Activated CD8-positive, alpha-beta T cell treated with anti-CD3 and anti-CD28 coated beads for 36 hours (primary cell): ENCODE measurements at regions not wholly inside any gene's neighbourhood (a gene's known extent, or its start where the extent isn't known, plus 50 kb on each side); places are given as distances from the start of the nearest gene placed in this dataset.

Experiments
- ATAC-seq: fragments of 200-7000 bp; cut with Tn5 transposase; one replicate; pipeline ENCODE4 v1.10.0; 2021; ENCODE audit warnings: mild to moderate bottlenecking, moderate library complexity
- CTCF ChIA-PET: fragments of 350-600 bp; sonication (Branson Sonifier 250); formaldehyde crosslinking; loops from one replicate; lab custom pipeline; 2021; ENCODE audit warnings: antibody characterized with exemption; lab: Charles Lee
- POLR2A ChIA-PET: fragments of 350-600 bp; sonication (Branson Sonifier 250); formaldehyde crosslinking; loops from one replicate; lab custom pipeline; 2021; ENCODE audit warnings: antibody characterized with exemption; lab: Charles Lee
- DNase-seq: peaks from one replicate; pipeline ENCODE4 v3.0.0-alpha.2; 2020
- H3K27ac Mint-ChIP-seq: one replicate; pipeline ENCODE4 v1.8.0; 2021; ENCODE audit warnings: mild to moderate bottlenecking, mixed read lengths
- H3K27me3 Mint-ChIP-seq: one replicate; pipeline ENCODE4 v1.8.0; 2021; ENCODE audit warnings: mixed read lengths
- H3K36me3 Mint-ChIP-seq: one replicate; pipeline ENCODE4 v1.8.0; 2021; ENCODE audit warnings: low read depth, mixed read lengths
- H3K4me1 Mint-ChIP-seq: one replicate; pipeline ENCODE4 v1.8.0; 2021; ENCODE audit warnings: low read depth, mixed read lengths
- H3K4me3 Mint-ChIP-seq: one replicate; pipeline ENCODE4 v1.8.0; 2021; ENCODE audit warnings: mild to moderate bottlenecking, moderate library complexity, mixed read lengths
- H3K9me3 Mint-ChIP-seq: one replicate; pipeline ENCODE4 v1.8.0; 2021; ENCODE audit warnings: mixed read lengths
- CTCF ChIP-seq: fragments of 200-600 bp; IDR thresholded peaks from one replicate; pipeline ENCODE4 v1.8.0; 2022; ENCODE audit warnings: antibody characterized with exemption, mild to moderate bottlenecking
- intact Hi-C: fragments of 100-400 bp; cut with micrococcal nuclease; formaldehyde crosslinking; loops from one replicate; pipeline ENCODE4 v1.10.0; 2022

- TF ChIP-seq CTCF: no peak
- POLR2A ChIA-PET: interaction anchor here (0.7 kb wide), 1 partner anchor 89 kb away, joined by 3 read pairs; no protein-coding TSS in a partner anchor
- H3K4me3 Mint-ChIP-seq: no peak overlapping the region
- intact Hi-C loops: no loop called here
- no peak overlapping the region for H3K27ac Mint-ChIP-seq
- H3K27me3 Mint-ChIP-seq: peaks cover 3% of the 10 kb centered on the region
- H3K4me1 Mint-ChIP-seq: no peaks in the 10 kb centered on the region
- CTCF ChIA-PET: no interaction called here
- ATAC-seq (no peak), DNase-seq (no peak)
- no peaks in the 10 kb centered on the region for H3K9me3 Mint-ChIP-seq
- H3K36me3 Mint-ChIP-seq: no peaks in the 10 kb centered on the region
Measured at GRCh38 chr22:47564158-47564450, 801.7 kb downstream of the TBC1D22A start.

- no peak overlapping the region for H3K27ac Mint-ChIP-seq
- intact Hi-C loops: no loop called here
- no peak for ATAC-seq
- H3K4me1 Mint-ChIP-seq: no peaks in the 10 kb centered on the region
- DNase-seq: no peak
- H3K27me3 Mint-ChIP-seq: peaks cover 5% of the 10 kb centered on the region
- POLR2A ChIA-PET: interaction anchor here (1.0 kb wide), 1 partner anchor 69 kb away, joined by 3 read pairs; no protein-coding TSS in a partner anchor
- CTCF ChIA-PET: no interaction called here
- no peaks in the 10 kb centered on the region for H3K9me3 Mint-ChIP-seq
- no peak for TF ChIP-seq CTCF
- no peaks in the 10 kb centered on the region for H3K36me3 Mint-ChIP-seq
- no peak overlapping the region for H3K4me3 Mint-ChIP-seq
Measured at GRCh38 chr22:47563406-47564157, 801.1 kb downstream of the TBC1D22A start.

GRCh38 chr22:47561766-47562165 lies 799.3 kb downstream of the TBC1D22A start:
- no peak for ATAC-seq
- DNase-seq: no peak
- Mint-ChIP-seq H3K4me1 (no peaks in the 10 kb centered on the region), H3K27me3 (peaks cover 5% of the 10 kb centered on the region), H3K4me3 (no peak overlapping the region), H3K9me3 (no peaks in the 10 kb centered on the region), H3K27ac (no peak overlapping the region), H3K36me3 (no peaks in the 10 kb centered on the region)
- POLR2A ChIA-PET: no interaction called here
- no peak for TF ChIP-seq CTCF
- CTCF ChIA-PET: interaction anchor here (0.7 kb wide), 1 partner anchor 619 kb away, joined by 3 read pairs; no protein-coding TSS in a partner anchor
- intact Hi-C loops: no loop called here

GRCh38 chr22:47561115-47561675 lies 798.7 kb downstream of the TBC1D22A start:
- Mint-ChIP-seq H3K9me3 (no peaks in the 10 kb centered on the region), H3K36me3 (no peaks in the 10 kb centered on the region), H3K27me3 (peaks cover 5% of the 10 kb centered on the region), H3K27ac (no peak overlapping the region), H3K4me3 (no peak overlapping the region), H3K4me1 (no peaks in the 10 kb centered on the region)
- DNase-seq (no peak), ATAC-seq (no peak)
- no peak for TF ChIP-seq CTCF
- POLR2A ChIA-PET: no interaction called here
- CTCF ChIA-PET: no interaction called here
- intact Hi-C loops: no loop called here
